Suprapubic skin (tissue), 3 donors: ENCODE measurements at regions not wholly inside any gene's neighbourhood (a gene's known extent, or its start where the extent isn't known, plus 50 kb on each side); places are given as distances from the start of the nearest gene placed in this dataset.

Experiments
- CTCF ChIP-seq, 2 donors: fragments of 200-600 bp in 1 of 2; fragments of 450-650 bp in 1 of 2; sonication (generic) in 1 of 2; IDR thresholded peaks; one replicate each; pipeline ENCODE4 v1.5.1; 2016 to 2019; ENCODE audit warnings: antibody characterized with exemption in 2 of 2, mild to moderate bottlenecking in 1 of 2, moderate library complexity in 1 of 2
- POLR2A ChIP-seq, 2 donors: fragments of 450-650 bp; IDR thresholded peaks; one replicate each; pipeline ENCODE4 v1.6.1; 2017; ENCODE audit warnings: antibody characterized with exemption in 2 of 2, mild to moderate bottlenecking in 2 of 2, moderate library complexity in 2 of 2

- TF ChIP-seq POLR2A (IDR thresholded peaks at IDR 0.05) (no peak), CTCF (IDR thresholded peaks at IDR 0.05) (no peak)
Measured at GRCh38 chr2:8000870-8001269, 681.0 kb upstream of the ID2 start.
